Right ventricle myocardium superior (tissue), 1 donor: ENCODE measurements at regions not wholly inside any gene's neighbourhood (a gene's known extent, or its start where the extent isn't known, plus 50 kb on each side); places are given as distances from the start of the nearest gene placed in this dataset.
"Not testable (repeated sequence)": the region's sequence is repeated elsewhere in the genome, so short reads cannot be mapped to it uniquely, and the experiment has no call there.

Experiments used
- ATAC-seq: fragments of 200-7000 bp; cut with Tn5 transposase; one replicate; pipeline ENCODE4 v1.9.1; 2020; ENCODE audit warnings: mild to moderate bottlenecking; ENCODE audit not compliant: poor library complexity
- DNase-seq: peaks from one replicate; pipeline ENCODE4 v3.0.0-alpha.2; 2020
- intact Hi-C: fragments of 100-400 bp; cut with DNase I; formaldehyde crosslinking; loops from one replicate; pipeline ENCODE4 v1.11.2; 2022
- donor health status: DM: no; HTN: yes; CAD: no; lungs with severe emphysema.

- intact Hi-C loops, DNase-seq, ATAC-seq: not testable (repeated sequence)
These were observed 447.3 kb downstream of the OTOL1 start for GRCh38 chr3:161943801-161944345.

GRCh38 chr3:161946443-161946960, 449.9 kb downstream of the OTOL1 start:
- no peak for DNase-seq
- ATAC-seq = no peak
- intact Hi-C loops = no loop called here

GRCh38 chr3:161950318-161950868, 453.8 kb downstream of the OTOL1 start:
- DNase-seq (no peak), ATAC-seq (no peak)
- intact Hi-C loops = no loop called here

- ATAC-seq (no peak), DNase-seq (no peak)
- intact Hi-C loops = no loop called here
These were observed 460.9 kb downstream of the OTOL1 start for GRCh38 chr3:161957467-161957866.

GRCh38 chr3:161964857-161965256, 468.2 kb downstream of the OTOL1 start:
- no peak for ATAC-seq
- DNase-seq = no peak
- intact Hi-C loops = no loop called here

- intact Hi-C loops = no loop called here
- ATAC-seq (no peak), DNase-seq (no peak)
These were observed 473.3 kb downstream of the OTOL1 start for GRCh38 chr3:161969867-161970266.

- ATAC-seq (no peak), DNase-seq (no peak)
- intact Hi-C loops = no loop called here
These were observed 478.6 kb downstream of the OTOL1 start for GRCh38 chr3:161975201-161975600.

- ATAC-seq (no peak), DNase-seq (no peak)
- intact Hi-C loops = no loop called here
These were observed 480.5 kb downstream of the OTOL1 start for GRCh38 chr3:161977063-161977462.

GRCh38 chr3:161977850-161978249, 481.2 kb downstream of the OTOL1 start:
- no peak for ATAC-seq
- DNase-seq = no peak
- intact Hi-C loops = no loop called here

GRCh38 chr3:161987933-161988332, 491.3 kb downstream of the OTOL1 start:
- ATAC-seq (no peak), DNase-seq (no peak)
- intact Hi-C loops = no loop called here

- ATAC-seq = no peak
- intact Hi-C loops = no loop called here
- no peak for DNase-seq
These were observed 492.4 kb downstream of the OTOL1 start for GRCh38 chr3:161989012-161989411.

- intact Hi-C loops = no loop called here
- no peak for DNase-seq
- ATAC-seq = no peak
These were observed 493.4 kb downstream of the OTOL1 start for GRCh38 chr3:161990036-161990435.

GRCh38 chr3:161991901-161992540, 495.4 kb downstream of the OTOL1 start:
- no peak for DNase-seq
- intact Hi-C loops = no loop called here
- no peak for ATAC-seq

- intact Hi-C loops = no loop called here
- DNase-seq (no peak), ATAC-seq (no peak)
These were observed 503.2 kb downstream of the OTOL1 start for GRCh38 chr3:161999846-162000245.

- ATAC-seq (no peak), DNase-seq (no peak)
- intact Hi-C loops = no loop called here
These were observed 511.1 kb downstream of the OTOL1 start for GRCh38 chr3:162007722-162008121.

- ATAC-seq (no peak), DNase-seq (no peak)
- intact Hi-C loops = no loop called here
These were observed 516.0 kb downstream of the OTOL1 start for GRCh38 chr3:162012633-162013032.

GRCh38 chr3:162014284-162014683, 517.7 kb downstream of the OTOL1 start:
- intact Hi-C loops = no loop called here
- DNase-seq (no peak), ATAC-seq (no peak)

- DNase-seq (no peak), ATAC-seq (no peak)
These were observed 519.2 kb downstream of the OTOL1 start for GRCh38 chr3:162015856-162016255.

GRCh38 chr3:162019817-162020216, 523.2 kb downstream of the OTOL1 start:
- DNase-seq = no peak
- ATAC-seq = no peak
- intact Hi-C loops = no loop called here

More at GRCh38 chr3:162015856-162016255, 519.2 kb downstream of the OTOL1 start:
- intact Hi-C loops = no loop called here

GRCh38 chr3:162021206-162021605, 524.6 kb downstream of the OTOL1 start:
- intact Hi-C loops = no loop called here
- DNase-seq (no peak), ATAC-seq (no peak)
